Ovary (tissue), 3 donors: ENCODE measurements at regions not wholly inside any gene's neighbourhood (a gene's known extent, or its start where the extent isn't known, plus 50 kb on each side); places are given as distances from the start of the nearest gene placed in this dataset.

ENCODE experiments used
- POLR2A ChIP-seq: fragments of 450-650 bp; IDR thresholded peaks from one replicate; pipeline ENCODE4 v1.6.1; 2017; ENCODE audit warnings: antibody characterized with exemption, mild to moderate bottlenecking, moderate library complexity
- TF ChIP-seq, protein P1 (sequence below), 3 donors: fragments of 450-650 bp in 2 of 3; fragments of 200-600 bp in 1 of 3; IDR thresholded peaks; one replicate each; pipeline versions ENCODE4 v1.5.1 to v1.8.0; 2016 to 2022; ENCODE audit warnings: antibody characterized with exemption in 3 of 3, mild to moderate bottlenecking in 1 of 3
- donor health status: DM: no; HTN: no; CAD: no.

DNA sequence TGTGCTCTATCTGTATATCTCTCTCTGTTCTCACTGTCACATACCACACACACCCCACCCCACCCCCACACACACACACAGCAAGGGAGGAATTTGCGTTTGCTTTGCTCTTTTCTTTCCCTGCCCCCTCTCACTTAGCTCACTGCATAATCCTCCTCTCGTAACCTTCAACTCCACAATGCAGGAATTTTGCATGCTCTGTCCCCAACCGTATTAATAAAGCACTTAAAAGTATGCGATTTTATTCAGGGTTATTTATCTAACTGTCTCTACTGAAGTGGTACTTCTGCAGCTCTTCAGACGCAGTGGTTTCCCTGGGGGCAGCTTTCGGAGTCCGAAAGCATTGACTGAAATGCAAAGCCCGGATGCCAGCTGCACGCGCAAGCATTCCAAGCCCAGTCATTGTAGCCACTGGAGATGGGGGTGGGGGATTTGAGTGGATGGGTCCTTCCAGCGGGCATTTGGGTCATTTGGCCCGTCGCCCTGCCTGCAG, 105.4 kb upstream of the RBFOX1 start:
- TF ChIP-seq, protein P1, sequence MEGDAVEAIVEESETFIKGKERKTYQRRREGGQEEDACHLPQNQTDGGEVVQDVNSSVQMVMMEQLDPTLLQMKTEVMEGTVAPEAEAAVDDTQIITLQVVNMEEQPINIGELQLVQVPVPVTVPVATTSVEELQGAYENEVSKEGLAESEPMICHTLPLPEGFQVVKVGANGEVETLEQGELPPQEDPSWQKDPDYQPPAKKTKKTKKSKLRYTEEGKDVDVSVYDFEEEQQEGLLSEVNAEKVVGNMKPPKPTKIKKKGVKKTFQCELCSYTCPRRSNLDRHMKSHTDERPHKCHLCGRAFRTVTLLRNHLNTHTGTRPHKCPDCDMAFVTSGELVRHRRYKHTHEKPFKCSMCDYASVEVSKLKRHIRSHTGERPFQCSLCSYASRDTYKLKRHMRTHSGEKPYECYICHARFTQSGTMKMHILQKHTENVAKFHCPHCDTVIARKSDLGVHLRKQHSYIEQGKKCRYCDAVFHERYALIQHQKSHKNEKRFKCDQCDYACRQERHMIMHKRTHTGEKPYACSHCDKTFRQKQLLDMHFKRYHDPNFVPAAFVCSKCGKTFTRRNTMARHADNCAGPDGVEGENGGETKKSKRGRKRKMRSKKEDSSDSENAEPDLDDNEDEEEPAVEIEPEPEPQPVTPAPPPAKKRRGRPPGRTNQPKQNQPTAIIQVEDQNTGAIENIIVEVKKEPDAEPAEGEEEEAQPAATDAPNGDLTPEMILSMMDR (IDR thresholded peaks at IDR 0.05), result no peak
- no peak for TF ChIP-seq POLR2A
